Endometrium (tissue), 2 donors: ENCODE measurements at regions not wholly inside any gene's neighbourhood (a gene's known extent, or its start where the extent isn't known, plus 50 kb on each side); places are given as distances from the start of the nearest gene placed in this dataset.
"Not testable (repeated sequence)": the region's sequence is repeated elsewhere in the genome, so short reads cannot be mapped to it uniquely, and the experiment has no call there.

Source experiments
- FAIRE-seq: peaks from 2 replicates; lab custom pipeline; 2012; peaks lifted over from hg19 to GRCh38; lab: Jason Lieb, UNC
- donor health status: control.
- donor health status: control.

DNA sequence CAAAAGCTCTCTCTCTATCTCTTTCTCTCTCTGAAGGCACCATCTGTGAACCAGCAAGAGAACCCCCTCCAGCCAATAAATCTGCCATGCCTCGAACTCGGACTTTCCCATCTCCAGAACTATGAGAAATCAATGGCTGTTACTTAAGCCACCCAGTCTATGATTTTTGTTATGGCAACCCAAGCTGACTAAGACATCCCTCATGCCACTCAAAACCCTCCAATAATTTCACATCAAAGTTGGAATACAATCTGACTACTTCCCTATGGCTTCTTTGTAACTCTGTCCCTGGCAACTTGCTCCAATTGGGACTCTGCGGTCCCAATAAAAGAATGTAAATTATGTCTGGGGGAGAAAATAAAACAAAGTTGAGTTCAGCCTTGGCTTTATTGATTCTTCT, 265.7 kb downstream of the SHOX start:
- FAIRE-seq: no peak

DNA sequence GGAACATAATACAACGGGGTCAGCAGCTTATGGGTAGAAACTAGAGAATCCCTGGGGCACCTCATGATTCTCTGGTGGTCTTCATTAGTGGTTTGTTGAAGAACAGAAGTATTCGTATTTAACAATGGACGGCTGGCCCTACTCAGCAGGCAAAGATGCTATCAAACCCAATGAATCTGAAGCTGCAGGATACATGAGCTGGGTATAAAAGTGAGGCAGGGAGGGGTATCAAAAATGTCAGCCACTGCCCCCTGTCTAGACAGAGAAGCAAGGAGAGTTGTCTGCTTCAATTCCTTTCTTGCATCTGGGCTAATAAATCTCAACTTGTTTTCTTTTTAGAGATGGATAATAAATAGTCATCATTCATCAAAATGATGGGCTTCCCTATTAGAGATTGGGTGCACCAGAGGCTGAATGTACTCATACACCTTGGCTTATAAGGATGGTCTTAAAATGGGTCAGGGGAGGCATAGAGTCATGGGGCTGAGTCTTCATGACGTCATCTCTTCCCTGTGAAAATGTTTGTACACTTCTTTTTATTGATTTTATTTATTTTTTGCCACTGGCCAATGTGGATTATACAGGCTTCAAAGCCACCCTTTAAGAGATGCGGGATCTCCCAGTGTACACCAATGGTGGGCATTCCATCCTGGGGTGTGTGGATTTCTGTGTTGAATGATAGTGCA, 259.5 kb downstream of the SHOX start:
- no peak for FAIRE-seq

DNA sequence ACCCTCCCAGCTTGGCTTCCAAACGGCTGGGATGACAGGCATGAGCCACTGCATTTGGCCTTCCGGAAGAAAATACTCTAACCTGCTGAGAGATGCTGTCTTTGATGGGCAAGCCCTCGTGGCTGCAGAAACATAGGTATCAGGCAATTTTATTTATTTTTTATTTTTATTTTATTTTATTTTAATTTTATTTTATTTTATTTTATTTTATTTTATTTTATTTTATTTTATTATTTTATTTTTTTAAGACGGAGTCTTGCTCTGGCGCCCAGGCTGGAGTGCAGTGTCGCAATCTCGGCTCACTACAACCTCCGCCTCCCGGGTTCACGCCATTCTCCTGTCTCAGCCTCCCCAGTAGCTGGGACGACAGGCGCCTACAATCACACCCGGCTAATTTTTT, 257.1 kb downstream of the SHOX start:
- FAIRE-seq: not testable (repeated sequence)

DNA sequence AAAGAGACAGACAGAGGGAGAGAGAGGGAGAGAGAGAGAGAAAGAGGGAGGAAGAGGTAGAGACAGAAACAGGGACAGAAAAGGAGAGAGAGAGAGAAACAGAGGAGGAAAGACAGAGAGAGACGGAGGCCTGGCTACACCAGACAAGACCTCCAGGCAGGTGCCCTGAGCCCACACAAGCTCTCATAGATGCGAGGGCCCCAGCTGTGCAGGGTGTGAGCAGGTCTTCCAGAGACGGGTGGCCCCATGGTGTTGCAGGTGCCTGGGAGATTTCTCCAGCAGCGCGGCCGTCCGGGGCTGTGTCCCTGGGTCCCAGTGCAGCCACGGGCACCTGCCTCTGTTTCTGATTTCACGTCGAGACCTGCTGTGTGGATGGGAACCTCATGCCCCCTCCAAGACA, 253.0 kb downstream of the SHOX start:
- FAIRE-seq: no peak

DNA sequence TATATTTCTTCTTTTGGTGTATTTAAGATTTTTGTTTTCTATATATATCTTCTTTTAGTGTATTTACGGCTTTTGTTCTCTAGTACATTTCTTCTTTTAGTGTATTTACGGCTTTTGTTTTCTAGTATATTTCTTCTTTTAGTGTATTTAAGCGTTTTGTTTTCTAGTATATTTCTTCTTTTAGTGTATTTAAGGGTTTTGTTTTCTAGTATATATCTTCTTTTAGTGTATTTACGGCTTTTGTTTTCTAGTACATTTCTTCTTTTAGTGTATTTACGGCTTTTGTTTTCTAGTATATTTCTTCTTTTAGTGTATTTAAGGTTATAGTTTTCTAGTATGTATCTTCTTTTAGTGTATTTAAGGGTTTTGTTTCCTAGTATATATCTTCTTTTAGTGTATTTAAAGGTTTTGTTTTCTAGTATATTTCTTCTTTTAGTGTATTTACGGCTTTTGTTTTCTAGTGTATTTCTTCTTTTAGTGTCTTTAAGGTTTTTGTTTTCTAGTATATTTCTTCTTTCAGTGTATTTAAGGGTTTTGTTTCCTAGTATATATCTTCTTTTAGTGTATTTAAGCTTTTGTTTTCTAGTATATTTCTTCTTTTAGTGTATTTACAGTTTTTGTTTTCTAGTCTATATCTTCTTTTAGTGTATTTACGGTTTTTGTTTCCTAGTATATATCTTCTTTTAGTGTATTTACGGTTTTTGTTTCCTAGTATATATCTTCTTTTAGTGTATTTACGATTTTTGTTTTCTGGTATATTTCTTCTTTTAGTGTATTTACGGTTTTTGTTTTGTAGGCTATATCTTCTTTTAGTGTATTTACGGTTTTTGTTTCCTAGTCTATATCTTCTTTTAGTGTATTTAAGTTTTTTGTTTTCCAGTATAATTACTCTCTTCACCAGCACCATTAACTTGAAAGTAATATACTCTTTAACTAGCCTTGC, 249.4 kb downstream of the SHOX start:
- FAIRE-seq: peak; percentile 77

DNA sequence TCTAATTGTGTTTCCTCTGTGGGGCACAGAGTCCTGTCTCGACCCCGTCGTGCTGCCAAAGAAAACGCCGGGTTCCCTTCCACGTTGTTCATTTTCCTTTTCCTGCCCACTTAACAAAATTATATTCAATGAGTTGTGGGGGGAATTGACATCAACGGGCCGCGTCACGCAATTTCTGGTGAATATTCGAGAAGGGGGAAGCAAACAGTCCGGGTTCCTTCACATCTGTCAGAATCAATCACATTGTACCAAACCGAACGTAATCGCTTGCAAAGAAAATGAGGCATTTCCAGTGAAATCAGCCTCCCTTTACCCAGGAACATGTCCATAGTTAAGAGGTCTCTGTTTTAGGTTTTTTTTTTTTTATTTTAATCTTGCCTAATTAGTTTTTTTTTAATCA, 243.5 kb downstream of the SHOX start:
- FAIRE-seq: no peak

DNA sequence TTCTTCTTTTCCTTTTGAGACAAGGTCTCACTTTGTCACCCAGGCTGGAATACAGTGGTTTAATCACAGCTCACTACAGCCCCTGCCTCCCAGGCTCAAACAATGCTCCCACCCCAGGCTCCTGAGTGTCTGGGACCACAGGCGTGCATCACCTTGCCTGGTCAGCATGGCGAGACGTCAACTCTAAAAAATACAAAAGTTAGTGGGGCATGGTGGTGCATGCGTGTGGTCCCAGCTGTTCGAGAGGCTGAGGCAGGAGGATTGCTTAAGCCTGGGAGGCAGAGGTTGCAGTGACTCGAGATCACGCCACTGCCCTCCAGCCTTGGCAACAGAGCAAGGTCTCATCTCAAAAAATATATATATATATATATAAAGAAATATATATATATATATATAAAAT, 242.4 kb downstream of the SHOX start:
- no peak for FAIRE-seq

DNA sequence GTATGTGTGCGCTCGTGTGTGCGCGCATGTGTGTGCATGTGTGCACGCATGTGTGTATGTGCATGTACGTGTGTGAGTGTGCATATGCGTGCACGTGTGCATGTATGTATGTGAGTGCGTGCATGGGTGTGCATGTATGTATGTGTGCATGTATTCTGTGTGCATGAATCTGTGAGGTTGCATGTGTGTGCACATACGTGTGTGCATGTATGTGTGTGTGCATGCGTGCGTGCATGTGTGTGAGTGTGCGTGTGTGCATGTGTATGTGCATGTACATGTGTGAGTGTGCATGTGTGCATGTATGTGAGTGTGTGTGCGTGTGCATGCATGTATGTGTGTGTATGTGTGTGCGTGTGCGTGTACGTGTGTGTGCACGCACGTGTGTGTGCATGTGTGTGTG, 241.5 kb downstream of the SHOX start:
- FAIRE-seq: no peak

DNA sequence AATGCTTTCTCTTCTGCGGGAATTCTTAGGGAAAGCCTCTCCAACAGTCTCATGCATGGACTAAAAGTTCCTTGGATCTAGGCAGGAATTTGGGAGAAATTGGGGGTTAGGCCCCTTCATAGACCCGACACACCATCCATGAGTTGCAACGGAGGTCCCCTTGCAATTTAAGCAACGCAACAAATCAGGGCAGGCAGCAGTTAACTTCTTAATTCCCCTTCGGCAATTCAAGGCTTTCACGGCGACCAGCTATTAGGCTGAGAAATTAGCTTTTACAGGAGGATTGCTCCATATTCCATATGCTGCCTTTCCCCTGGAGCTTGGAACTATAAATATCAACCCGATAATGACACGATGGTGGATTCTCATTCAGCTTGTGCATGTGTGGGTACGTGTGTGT, 241.0 kb downstream of the SHOX start:
- no peak for FAIRE-seq

DNA sequence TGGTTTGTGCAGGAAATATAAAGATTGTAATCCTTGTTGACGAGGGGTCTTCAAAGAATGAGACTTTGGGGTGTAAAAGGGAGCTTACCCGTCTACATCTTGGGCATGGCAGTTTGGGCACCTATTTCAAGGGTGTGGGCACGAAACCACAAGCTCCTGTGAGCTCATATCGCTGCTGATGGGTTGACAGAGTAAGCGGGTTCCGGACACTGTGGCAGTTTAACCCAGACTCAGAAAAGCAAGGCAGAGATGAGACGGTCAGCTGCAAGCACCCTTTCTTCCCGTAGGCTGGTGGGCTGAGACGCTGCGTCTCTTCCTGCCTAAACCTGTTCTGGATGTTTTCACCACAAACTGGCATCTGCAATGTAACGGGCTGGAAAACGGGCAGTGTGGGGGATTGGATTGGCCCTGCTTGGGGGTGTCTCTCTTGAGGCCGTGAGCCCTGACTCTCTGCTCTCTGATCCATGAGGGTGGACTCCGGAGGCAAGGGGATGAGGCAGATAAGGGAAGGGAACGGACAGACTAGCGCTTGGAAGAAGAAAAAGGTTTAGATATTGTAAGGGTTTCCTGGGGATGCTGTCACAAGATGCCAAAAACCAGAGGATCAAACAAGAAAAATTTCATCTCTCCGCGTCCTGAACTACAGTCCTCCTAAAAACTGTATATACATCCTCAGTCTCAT, 237.5 kb downstream of the SHOX start:
- no peak for FAIRE-seq

DNA sequence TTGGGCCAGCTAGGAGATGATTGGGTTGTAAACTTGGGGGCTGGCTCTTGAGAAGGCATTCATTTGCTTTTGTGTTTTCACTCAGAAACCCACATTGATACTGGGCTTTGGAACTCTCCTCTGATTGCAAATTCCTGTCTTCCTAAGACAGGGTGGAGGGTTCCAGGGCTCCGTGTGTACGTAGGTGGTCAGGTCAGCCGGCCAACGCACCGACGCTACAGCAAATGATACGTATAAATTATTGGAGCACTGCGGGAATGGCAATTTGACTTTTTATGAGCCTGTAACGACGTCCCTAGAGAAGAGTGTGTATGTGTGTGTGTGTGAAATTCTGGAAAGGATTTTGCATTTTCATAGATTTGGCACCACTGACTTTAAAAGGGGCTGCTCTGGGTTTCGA, 236.9 kb downstream of the SHOX start:
- FAIRE-seq: no peak

DNA sequence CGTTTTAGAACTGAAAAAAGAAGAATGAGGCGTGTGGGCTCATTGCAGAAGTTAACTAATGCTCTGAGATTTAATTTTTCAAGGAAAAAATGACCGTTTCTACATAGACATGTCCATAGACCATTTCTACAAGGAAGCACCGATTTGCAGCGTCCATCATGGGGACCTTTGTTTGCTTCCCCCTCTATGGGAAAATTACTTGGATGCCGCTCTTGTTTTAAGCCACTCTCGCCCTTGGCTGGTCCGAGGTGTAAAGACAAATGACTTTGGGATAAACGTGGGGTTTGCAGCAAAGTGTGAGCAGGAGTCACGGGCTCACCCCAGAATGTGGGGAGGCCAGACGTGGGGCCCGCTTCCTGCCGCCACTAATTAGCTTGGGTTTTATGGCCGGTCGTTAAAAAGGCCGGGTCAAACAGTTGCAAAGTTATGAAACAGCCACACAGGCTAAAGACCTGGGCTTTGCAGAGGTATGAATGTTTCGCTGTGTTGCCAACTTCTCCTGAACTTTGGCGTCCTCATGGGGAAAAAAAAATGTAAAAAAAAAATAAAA, 235.9 kb downstream of the SHOX start:
- FAIRE-seq: no peak

DNA sequence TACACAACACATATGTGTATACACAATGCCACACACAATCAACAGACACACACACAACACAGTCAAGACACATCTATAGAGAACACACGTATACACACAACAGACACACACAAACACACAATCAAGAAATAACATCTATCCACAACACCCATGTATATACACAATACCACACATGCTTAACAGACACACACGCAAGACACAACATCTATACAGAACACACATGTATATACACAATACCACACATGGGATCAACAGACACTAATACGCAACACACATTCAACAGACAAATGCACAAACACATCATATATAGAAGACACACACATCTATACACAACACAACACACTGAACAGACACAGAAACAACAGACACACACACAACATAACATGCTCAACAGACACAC, 234.8 kb downstream of the SHOX start:
- no peak for FAIRE-seq

DNA sequence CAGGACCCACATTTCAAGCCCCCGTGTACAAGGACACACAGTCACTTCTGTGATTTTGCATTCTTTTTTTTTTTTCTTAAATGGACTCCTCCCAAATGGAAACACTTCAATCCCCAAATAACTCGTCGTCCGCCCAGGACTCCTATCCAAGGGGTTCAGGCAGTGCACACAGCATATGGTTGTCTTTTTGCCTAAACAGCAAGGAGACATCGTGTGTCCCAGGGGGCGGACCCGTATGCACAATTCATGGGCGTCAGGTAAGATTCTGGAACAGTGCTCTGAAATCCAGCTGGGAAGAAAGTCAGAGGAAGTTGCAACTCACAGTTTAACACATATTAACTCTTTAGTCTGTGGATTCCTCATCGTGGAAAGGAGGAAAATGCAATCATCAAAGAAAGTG, 231.3 kb downstream of the SHOX start:
- FAIRE-seq: no peak

DNA sequence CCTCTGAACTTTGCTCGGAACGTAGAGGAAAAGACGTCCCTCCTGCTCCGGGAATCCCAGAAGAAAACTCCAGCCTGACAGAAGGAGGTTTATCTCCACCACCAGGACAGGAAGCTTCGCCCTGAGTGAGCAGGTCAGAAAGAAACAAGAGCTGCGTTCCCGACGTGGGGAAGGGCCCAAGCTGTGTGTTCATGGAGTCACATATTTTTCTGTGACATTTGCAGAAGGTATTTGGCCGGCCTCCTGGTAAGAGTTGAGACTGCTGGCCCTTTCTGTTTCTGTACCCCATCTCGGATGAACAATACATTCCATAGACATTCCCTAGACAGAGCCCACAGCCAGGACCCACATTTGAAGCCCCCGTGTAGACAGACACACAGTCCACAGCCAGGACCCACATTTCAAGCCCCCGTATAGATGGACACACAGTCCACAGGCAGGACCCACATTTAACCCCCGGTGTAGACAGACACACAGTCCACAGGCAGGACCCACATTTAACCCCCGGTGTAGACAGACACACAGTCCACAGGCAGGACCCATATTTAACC, 230.8 kb downstream of the SHOX start:
- FAIRE-seq: no peak

DNA sequence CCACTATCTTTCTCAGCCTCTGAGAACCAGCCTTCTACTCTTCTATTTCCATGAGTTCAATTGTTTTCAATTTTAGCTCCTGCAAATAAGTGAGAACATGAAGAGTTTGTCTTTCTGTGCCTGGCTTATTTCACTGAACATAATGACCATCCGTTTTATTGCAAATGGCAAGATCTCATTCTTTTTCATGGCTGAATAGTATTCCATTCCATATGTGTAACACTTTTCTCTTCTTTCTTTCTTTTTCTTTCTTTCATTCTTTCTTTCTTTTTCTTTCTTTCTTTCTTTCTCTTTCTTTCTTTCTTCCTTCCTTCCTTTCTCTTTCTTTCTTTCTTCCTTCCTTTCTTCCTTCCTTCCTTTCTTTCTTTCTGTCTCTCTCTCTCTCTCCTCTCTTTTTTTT, 228.7 kb downstream of the SHOX start:
- no peak for FAIRE-seq

DNA sequence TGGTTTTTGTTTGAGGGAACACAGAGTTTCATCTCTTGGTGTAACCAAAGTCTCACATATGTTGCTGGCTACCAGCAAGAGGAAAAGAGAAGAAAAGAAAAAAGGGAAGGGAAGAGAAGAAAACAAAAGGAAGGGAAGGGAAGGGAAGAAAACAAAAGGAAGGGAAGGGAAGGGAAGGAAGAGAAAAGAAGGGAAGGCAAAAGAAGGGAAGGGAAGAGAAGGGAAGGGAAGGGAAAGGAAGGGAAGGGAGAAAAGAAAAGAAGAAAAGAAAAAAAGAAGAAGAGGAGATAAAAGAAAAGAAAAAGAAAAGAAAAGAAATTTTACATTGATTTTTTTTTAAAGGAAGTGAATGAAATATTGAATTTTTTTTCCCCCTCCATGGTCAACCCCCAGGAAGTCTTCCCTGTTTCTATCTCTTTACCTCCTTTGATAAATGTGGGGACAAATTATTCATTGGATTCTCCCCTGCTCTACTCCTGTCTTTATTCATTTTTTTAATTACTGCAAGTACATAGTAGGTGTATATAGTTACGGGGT, 228.0 kb downstream of the SHOX start:
- FAIRE-seq: no peak

DNA sequence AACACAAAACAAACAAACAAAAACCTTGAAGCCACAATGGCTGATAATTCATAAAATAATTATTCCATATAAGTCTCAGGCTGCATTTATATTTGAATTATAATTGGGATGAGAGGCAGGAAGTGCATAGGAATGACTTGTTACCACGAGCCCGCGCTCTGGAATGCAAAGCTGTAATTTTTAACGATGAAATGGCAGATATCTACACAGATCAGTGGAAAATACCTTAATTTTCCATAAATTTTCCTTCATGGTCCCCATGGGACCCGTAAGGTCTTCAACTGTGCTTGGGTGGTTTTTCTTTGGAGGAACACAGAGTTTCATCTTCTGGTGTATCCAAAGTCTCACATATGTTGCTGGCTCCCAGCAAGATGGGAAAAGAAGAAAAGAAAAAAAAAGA, 226.8 kb downstream of the SHOX start:
- no peak for FAIRE-seq

DNA sequence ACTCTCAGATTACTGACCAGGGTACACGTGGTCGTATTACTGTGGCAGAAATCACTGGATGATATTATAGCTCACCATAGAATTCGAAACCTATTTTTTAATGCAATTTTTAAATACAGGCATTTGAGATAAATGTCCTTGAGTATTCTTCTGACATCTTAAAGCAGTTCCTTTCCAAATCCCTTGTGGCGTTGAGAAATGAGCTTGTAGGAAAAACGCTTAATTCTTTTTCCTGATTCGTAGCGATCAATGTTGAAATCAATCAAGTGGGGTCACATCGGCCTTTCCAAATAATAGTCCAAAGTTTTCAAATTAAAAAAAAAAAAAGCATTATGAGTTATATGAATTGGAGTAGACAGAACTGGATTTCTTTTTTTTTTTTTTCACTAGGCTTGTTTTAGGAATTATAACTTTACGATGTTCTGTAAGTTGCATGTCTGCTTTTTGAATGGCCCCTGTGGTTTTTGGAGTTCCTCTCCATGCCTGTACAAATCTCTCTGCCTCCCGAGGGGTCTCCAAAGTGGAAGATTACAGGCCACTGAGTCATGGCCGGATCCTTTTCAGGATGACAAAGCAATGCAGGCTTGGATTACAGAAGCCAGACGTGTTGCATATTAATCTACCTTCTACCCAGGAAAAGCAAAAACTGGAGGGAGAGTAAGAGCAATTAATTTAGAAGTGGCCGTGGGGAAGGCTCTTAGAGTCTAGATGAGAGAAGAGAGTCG, 226.1 kb downstream of the SHOX start:
- FAIRE-seq: no peak

DNA sequence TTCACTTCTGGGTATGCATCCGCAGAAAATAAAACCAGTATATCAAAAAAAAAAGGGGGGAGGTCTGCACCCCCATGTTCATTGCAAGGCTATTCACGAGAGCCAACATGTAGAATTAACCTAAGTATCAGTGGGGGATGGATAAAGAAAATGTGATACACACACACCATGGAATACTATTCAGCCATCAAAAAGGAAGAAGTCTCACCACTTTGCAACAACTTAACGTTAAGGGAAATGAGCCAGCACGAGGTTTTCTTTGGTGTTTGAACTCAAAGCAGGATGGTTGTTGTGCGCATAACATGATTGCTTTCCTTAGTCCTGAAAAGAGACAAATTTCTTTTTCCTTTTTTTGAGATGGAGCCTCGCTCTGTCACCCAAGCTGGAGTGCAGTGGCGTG, 222.7 kb downstream of the SHOX start:
- FAIRE-seq: no peak

DNA sequence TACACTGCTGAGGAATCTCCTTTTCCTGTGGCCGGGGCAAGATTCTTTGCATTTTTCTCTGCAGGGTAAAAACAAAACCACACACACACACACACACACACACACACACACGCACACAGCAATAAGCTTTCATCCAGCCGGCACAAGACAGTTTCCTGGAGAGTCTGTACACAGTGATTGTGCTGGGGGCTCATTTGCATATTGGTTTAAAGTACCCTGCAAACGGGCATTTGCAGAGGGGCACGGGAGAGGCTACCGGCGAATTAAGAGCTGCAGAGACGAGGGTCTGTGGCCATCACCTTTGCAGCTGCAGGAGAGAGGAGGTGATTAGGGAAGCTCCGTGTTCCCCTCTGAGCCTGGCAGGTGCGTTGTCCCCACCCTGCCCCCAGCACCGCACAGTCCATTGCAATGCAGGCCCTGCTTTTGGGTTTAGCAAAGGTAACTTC, 219.9 kb downstream of the SHOX start:
- no peak for FAIRE-seq
